Smooth muscle cell (in vitro differentiated cells): ENCODE measurements at regions not wholly inside any gene's neighbourhood (a gene's known extent, or its start where the extent isn't known, plus 50 kb on each side); places are given as distances from the start of the nearest gene placed in this dataset.

Experiments used
- DNase-seq: peaks from one replicate; lab custom pipeline; 2025; ENCODE audit not compliant: unreplicated experiment; lab: John Stamatoyannopoulos, UW
- H2AFZ ChIP-seq: fragments of 200-600 bp; sonication (generic); 2 replicates; pipeline ENCODE4 v1.6.0; 2016; ENCODE audit warnings: antibody characterized with exemption, low read depth, mild to moderate bottlenecking
- H3F3A ChIP-seq: fragments of 200-600 bp; sonication (generic); 2 replicates; pipeline ENCODE4 v1.6.0; 2017; ENCODE audit warnings: antibody characterized with exemption, low read depth
- H3K27ac ChIP-seq: fragments of 200-600 bp; sonication (generic); 2 replicates; pipeline ENCODE4 v1.5.1; 2016; ENCODE audit warnings: low read depth, mild to moderate bottlenecking
- H3K27me3 ChIP-seq: fragments of 200-600 bp; sonication (generic); 2 replicates; pipeline ENCODE4 v1.6.1; 2016; ENCODE audit warnings: low read depth, mild to moderate bottlenecking
- H3K36me3 ChIP-seq: fragments of 200-600 bp; sonication (generic); 2 replicates; pipeline ENCODE4 v1.5.1; 2016; ENCODE audit warnings: low read depth
- H3K4me1 ChIP-seq: fragments of 200-600 bp; sonication (generic); 2 replicates; pipeline ENCODE4 v1.5.1; 2016; ENCODE audit warnings: low read depth
- H3K4me2 ChIP-seq: fragments of 200-600 bp; sonication (generic); 2 replicates; pipeline ENCODE4 v1.6.0; 2016; ENCODE audit warnings: mild to moderate bottlenecking
- H3K4me3 ChIP-seq: fragments of 200-600 bp; sonication (generic); 2 replicates; pipeline ENCODE4 v1.5.1; 2016; ENCODE audit warnings: mild to moderate bottlenecking
- H3K79me2 ChIP-seq: fragments of 200-600 bp; sonication (generic); 2 replicates; pipeline ENCODE4 v1.6.0; 2016; ENCODE audit warnings: low read depth, mild to moderate bottlenecking
- H3K9ac ChIP-seq: fragments of 200-600 bp; sonication (generic); 2 replicates; pipeline ENCODE4 v1.6.0; 2016; ENCODE audit warnings: low read depth
- H3K9me3 ChIP-seq: fragments of 200-600 bp; sonication (generic); replicated peaks from 2 replicates; pipeline ENCODE4 v1.5.1; 2016; ENCODE audit warnings: low read depth
- H4K20me1 ChIP-seq: fragments of 200-600 bp; sonication (generic); 2 replicates; pipeline ENCODE4 v1.6.0; 2016; ENCODE audit warnings: low read depth
- CTCF ChIP-seq: fragments of 200-600 bp; sonication (generic); IDR thresholded peaks from 2 replicates; pipeline ENCODE4 v1.5.1; 2017; ENCODE audit warnings: borderline replicate concordance, mild to moderate bottlenecking, antibody characterized with exemption; ENCODE audit not compliant: insufficient read depth, poor library complexity, severe bottlenecking
- WGBS: methylation state at CpG from one replicate; pipeline ENCODE4 v1.1.7; 2016; ENCODE audit warnings: low lambda C conversion rate; 5-methylcytosine and 5-hydroxymethylcytosine counted together

- Histone ChIP-seq H4K20me1 (no peaks in the 10 kb centered on the region), H3K9me3 (no peaks in the 10 kb centered on the region), H3K36me3 (no peaks in the 10 kb centered on the region), H3K27me3 (no peaks in the 10 kb centered on the region), H3K27ac (no peak overlapping the region), H3K4me1 (no peaks in the 10 kb centered on the region), H3K9ac (no peak overlapping the region), H3F3A (no peaks in the 10 kb centered on the region), H2AFZ (no peak overlapping the region), H3K4me2 (no peak overlapping the region), H3K79me2 (no peaks in the 10 kb centered on the region), H3K4me3 (no peak overlapping the region)
- DNase-seq: no peak
- no peak for TF ChIP-seq CTCF
- WGBS: 78% methylated on average over 9 of the region's 9 CpGs
Observed at GRCh38 chrX:68929332-68930150, 100.7 kb downstream of the EFNB1 start.

DNA sequence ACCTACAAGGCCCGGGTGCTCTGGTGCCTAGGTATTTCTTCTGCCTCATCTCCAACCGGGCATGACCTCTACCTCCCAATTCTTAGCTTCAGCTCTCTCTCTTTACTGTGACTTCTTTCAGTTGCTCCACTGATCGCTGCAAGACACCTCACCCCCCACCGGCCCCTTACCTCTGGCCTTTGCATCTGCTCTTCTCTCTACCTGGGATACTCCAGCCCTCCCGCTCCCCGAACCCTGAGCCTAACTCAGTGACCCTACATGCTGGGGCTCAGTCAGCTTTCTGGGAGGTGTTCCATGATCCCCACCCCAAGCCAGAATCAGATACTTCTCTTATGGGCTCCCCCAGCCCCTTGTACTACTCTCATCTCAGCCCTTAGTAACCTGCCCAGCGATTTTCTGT is 99.6 kb downstream of the EFNB1 start:
- no peaks in the 10 kb centered on the region for H3F3A ChIP-seq
- 92% methylated on average over 7 of the region's 7 CpGs for WGBS

DNA sequence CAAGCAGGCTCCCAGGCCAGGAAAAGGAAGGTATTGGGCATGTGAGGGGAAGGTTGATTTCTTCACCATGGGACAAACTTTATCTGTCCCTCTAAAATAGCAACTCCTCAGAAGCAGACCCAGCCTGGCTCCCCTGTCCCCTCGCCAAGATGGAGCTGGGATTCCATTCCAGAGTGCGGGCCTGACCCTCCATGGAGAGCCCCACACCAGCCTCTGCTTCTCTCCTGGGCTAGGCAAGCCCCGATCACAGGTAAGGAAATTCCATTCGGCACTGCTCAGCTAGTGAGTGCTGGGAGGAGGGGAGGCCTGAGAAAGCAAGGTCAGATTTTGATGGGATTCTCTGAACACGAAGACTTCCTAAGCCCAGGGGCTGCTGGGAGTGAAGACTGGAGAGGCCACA is 98.4 kb downstream of the EFNB1 start:
- H3F3A ChIP-seq: no peaks in the 10 kb centered on the region
- no peak overlapping the region for H3K27ac ChIP-seq
- no peaks in the 10 kb centered on the region for H4K20me1 ChIP-seq
- no peak overlapping the region for H2AFZ ChIP-seq
- H3K27me3 ChIP-seq: no peaks in the 10 kb centered on the region
- 58% methylated on average over 5 of the region's 5 CpGs for WGBS
- H3K4me3 ChIP-seq: no peak overlapping the region
- no peaks in the 10 kb centered on the region for H3K79me2 ChIP-seq
- H3K9ac ChIP-seq: no peak overlapping the region
- no peak overlapping the region for H3K4me2 ChIP-seq
- no peaks in the 10 kb centered on the region for H3K36me3 ChIP-seq
- no peak for TF ChIP-seq CTCF
- no peak for DNase-seq
- H3K4me1 ChIP-seq: no peaks in the 10 kb centered on the region
- no peaks in the 10 kb centered on the region for H3K9me3 ChIP-seq

More for the DNA sequence above, 99.6 kb downstream of the EFNB1 start:
- no peak overlapping the region for H3K27ac ChIP-seq
- no peak for TF ChIP-seq CTCF
- H3K4me3 ChIP-seq: no peak overlapping the region
- H4K20me1 ChIP-seq: no peaks in the 10 kb centered on the region
- H3K4me2 ChIP-seq: no peak overlapping the region
- H3K9ac ChIP-seq: no peak overlapping the region
- H3K4me1 ChIP-seq: no peaks in the 10 kb centered on the region
- no peak for DNase-seq
- no peaks in the 10 kb centered on the region for H3K36me3 ChIP-seq
- H3K79me2 ChIP-seq: no peaks in the 10 kb centered on the region
- H3K27me3 ChIP-seq: no peaks in the 10 kb centered on the region
- no peak overlapping the region for H2AFZ ChIP-seq
- no peaks in the 10 kb centered on the region for H3K9me3 ChIP-seq

DNA sequence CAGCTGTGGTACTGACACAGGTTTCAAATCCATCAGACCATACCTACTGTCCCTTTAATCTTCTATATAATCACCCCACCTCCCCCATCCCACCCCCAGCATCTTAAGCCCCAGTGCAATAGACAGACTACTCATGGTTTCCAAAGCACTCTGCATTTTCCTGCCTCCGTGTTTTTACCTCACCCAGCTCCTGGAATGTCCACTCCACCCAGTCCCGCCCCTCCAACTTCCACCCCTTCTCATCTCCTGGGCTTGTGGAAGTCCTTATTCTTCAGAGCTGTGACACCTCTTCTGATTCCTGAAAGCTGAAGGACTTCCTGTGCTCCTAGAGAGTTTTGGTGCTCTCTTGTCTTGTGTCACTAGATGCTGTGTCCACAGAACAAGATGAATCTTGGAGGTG is 94.3 kb downstream of the EFNB1 start:
- Histone ChIP-seq H2AFZ (no peak overlapping the region), H3K4me3 (no peak overlapping the region), H3F3A (no peaks in the 10 kb centered on the region), H3K79me2 (no peaks in the 10 kb centered on the region), H4K20me1 (no peaks in the 10 kb centered on the region), H3K27me3 (no peaks in the 10 kb centered on the region), H3K4me2 (no peak overlapping the region), H3K36me3 (no peaks in the 10 kb centered on the region), H3K9ac (no peak overlapping the region), H3K4me1 (no peaks in the 10 kb centered on the region), H3K9me3 (no peaks in the 10 kb centered on the region), H3K27ac (no peak overlapping the region)
- no peak for DNase-seq
- TF ChIP-seq CTCF: no peak
- 82% methylated on average over 2 of the region's 2 CpGs for WGBS
